ENCODE measurements at regions not wholly inside any gene's neighbourhood (a gene's known extent, or its start where the extent isn't known, plus 50 kb on each side); places are given as distances from the start of the nearest gene placed in this dataset.

DNA sequence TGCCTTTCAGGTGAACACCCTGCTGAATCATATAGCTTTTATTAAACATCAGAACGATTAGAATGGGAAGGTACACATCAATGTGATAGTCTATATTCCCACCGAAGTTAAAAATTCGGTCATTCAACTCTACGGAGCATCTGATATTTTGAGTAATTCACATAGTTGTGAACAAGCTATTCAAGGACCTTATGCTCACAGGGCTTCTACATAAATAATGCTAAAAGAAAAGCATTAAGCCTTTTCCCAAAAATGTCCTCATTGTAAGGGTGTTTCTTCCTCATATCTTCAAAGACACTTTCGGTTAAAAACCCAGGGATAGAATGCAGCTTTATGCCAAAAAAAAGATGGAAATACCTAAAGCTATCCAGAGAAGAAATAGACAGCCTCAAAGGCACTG lies 79.7 kb upstream of the EDNRA start:
- TF ChIP-seq, protein P1, sequence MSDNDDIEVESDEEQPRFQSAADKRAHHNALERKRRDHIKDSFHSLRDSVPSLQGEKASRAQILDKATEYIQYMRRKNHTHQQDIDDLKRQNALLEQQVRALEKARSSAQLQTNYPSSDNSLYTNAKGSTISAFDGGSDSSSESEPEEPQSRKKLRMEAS (CRISPR knock-in tag; IDR thresholded peaks at IDR 0.05) = no peak
- TF ChIP-seq HMGXB4 (CRISPR knock-in tag; IDR thresholded peaks at IDR 0.05) (no peak), CTCF (IDR thresholded peaks at IDR 0.05) (no peak), MYBL2 (CRISPR knock-in tag; IDR thresholded peaks at IDR 0.05) (no peak), NR2C2 (CRISPR knock-in tag; IDR thresholded peaks at IDR 0.05) (no peak), NR3C1 (CRISPR knock-in tag; conservative IDR thresholded peaks at IDR 0.05; ENCODE audit: low read depth) (no peak), FOXK1 (CRISPR knock-in tag; IDR thresholded peaks at IDR 0.05) (no peak), ZBTB21 (CRISPR knock-in tag; IDR thresholded peaks at IDR 0.05; ENCODE audit: borderline replicate concordance) (no peak), NFE2L1 (CRISPR knock-in tag; IDR thresholded peaks at IDR 0.05) (no peak), FOXJ3 (CRISPR knock-in tag; IDR thresholded peaks at IDR 0.05; ENCODE audit: borderline replicate concordance) (no peak)
- TF ChIP-seq, protein P2, sequence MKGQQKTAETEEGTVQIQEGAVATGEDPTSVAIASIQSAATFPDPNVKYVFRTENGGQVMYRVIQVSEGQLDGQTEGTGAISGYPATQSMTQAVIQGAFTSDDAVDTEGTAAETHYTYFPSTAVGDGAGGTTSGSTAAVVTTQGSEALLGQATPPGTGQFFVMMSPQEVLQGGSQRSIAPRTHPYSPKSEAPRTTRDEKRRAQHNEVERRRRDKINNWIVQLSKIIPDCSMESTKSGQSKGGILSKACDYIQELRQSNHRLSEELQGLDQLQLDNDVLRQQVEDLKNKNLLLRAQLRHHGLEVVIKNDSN (CRISPR knock-in tag; IDR thresholded peaks at IDR 0.05) = no peak

Measured in WTC11 (cell line).